MCF 10A (cell line): ENCODE measurements at regions not wholly inside any gene's neighbourhood (a gene's known extent, or its start where the extent isn't known, plus 50 kb on each side); places are given as distances from the start of the nearest gene placed in this dataset.
A peak's percentile ranks its signal among the peaks of the same experiment; 100 is the strongest.

Source experiments
- BruUV-seq: library from RNA; stranded (reverse); fragments of 400-500 nt; replicated peaks from 2 replicates; lab custom pipeline; 2021; lab: Mats Ljungman, UMichigan
- CTCF ChIA-PET: fragments of 300-600 bp; sonication (Branson Sonifier 250); formaldehyde crosslinking; extraction: SDS; loops from one replicate; lab custom pipeline; 2021; ENCODE audit warnings: antibody characterized with exemption, inconsistent platforms; lab: Yijun Ruan, JAX
- POLR2A ChIA-PET: fragments of 300-600, 350-650 bp; sonication (Branson Sonifier 250); formaldehyde crosslinking; extraction: SDS; loops from one replicate; lab custom pipeline; 2020; ENCODE audit warnings: antibody characterized with exemption, inconsistent platforms; lab: Yijun Ruan, JAX
- DNase-seq: peaks from one replicate; pipeline ENCODE4 v3.0.0-alpha.2; 2018; ENCODE audit not compliant: unreplicated experiment
- H3K27ac Mint-ChIP-seq: one replicate; pipeline ENCODE4 v1.8.0; 2022; ENCODE audit warnings: mild to moderate bottlenecking, low read depth, mixed read lengths; ENCODE audit not compliant: unreplicated experiment
- H3K27me3 Mint-ChIP-seq: one replicate; pipeline ENCODE4 v1.8.0; 2022; ENCODE audit warnings: mixed read lengths; ENCODE audit not compliant: insufficient read depth, unreplicated experiment
- H3K36me3 Mint-ChIP-seq: one replicate; pipeline ENCODE4 v1.8.0; 2022; ENCODE audit warnings: mild to moderate bottlenecking, moderate library complexity, mixed read lengths; ENCODE audit not compliant: insufficient read depth, unreplicated experiment
- H3K4me1 Mint-ChIP-seq: one replicate; pipeline ENCODE4 v1.8.0; 2022; ENCODE audit warnings: mixed read lengths; ENCODE audit not compliant: insufficient read depth, unreplicated experiment
- H3K4me3 Mint-ChIP-seq: one replicate; pipeline ENCODE4 v1.8.0; 2022; ENCODE audit warnings: mild to moderate bottlenecking, moderate library complexity, mixed read lengths; ENCODE audit not compliant: unreplicated experiment
- H3K9me3 Mint-ChIP-seq: one replicate; pipeline ENCODE4 v1.8.0; 2022; ENCODE audit warnings: mixed read lengths; ENCODE audit not compliant: unreplicated experiment
- intact Hi-C: fragments of 100-400 bp; cut with micrococcal nuclease; formaldehyde crosslinking; loops from 2 replicates; pipeline ENCODE4 v1.14.1; 2022
- TF ChIP-seq, protein P1 (sequence below): fragments of 200-600 bp; IDR thresholded peaks from one replicate; pipeline ENCODE4 v1.8.0; 2022; ENCODE audit warnings: antibody characterized with exemption, mild to moderate bottlenecking; ENCODE audit not compliant: unreplicated experiment

DNA sequence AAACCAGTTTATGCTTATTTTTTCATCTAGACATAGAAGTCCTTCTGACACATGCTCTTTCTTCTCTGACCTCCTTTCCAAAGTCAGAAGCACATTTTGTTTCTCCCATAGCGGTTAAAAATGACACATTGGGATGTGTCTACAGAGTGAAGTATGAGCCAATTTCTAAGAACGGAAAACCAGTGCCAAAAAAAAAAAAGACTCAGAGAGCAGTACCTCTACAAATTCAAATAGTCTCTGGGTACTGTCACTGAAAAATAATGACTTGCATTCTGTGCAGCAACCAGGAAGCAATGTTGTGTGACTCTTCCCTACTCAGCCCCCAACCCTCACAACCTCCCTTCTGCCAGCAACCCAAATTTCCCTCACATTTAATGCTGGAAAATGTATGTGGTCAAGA is 145.5 kb upstream of the PMFBP1 start:
- H3K27ac Mint-ChIP-seq = peak overlapping the region; percentile 14
- POLR2A ChIA-PET = interaction anchor here (1.3 kb wide), 1 partner anchor 26 kb away, joined by 3 read pairs; no protein-coding TSS in a partner anchor
- CTCF ChIA-PET = interaction anchor here (1.1 kb wide), 1 partner anchor 10 kb away, joined by 4 read pairs; no protein-coding TSS in a partner anchor
- no peaks in the 10 kb centered on the region for H3K36me3 Mint-ChIP-seq
- no peak overlapping the region for H3K4me3 Mint-ChIP-seq
- no peaks in the 10 kb centered on the region for H3K27me3 Mint-ChIP-seq
- peaks cover 17% of the 10 kb centered on the region for H3K9me3 Mint-ChIP-seq
- BruUV-seq = no TSS peak
- no peaks in the 10 kb centered on the region for H3K4me1 Mint-ChIP-seq
- no peak for DNase-seq
- intact Hi-C loops = no loop called here
- TF ChIP-seq, protein P1, sequence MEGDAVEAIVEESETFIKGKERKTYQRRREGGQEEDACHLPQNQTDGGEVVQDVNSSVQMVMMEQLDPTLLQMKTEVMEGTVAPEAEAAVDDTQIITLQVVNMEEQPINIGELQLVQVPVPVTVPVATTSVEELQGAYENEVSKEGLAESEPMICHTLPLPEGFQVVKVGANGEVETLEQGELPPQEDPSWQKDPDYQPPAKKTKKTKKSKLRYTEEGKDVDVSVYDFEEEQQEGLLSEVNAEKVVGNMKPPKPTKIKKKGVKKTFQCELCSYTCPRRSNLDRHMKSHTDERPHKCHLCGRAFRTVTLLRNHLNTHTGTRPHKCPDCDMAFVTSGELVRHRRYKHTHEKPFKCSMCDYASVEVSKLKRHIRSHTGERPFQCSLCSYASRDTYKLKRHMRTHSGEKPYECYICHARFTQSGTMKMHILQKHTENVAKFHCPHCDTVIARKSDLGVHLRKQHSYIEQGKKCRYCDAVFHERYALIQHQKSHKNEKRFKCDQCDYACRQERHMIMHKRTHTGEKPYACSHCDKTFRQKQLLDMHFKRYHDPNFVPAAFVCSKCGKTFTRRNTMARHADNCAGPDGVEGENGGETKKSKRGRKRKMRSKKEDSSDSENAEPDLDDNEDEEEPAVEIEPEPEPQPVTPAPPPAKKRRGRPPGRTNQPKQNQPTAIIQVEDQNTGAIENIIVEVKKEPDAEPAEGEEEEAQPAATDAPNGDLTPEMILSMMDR = no peak

DNA sequence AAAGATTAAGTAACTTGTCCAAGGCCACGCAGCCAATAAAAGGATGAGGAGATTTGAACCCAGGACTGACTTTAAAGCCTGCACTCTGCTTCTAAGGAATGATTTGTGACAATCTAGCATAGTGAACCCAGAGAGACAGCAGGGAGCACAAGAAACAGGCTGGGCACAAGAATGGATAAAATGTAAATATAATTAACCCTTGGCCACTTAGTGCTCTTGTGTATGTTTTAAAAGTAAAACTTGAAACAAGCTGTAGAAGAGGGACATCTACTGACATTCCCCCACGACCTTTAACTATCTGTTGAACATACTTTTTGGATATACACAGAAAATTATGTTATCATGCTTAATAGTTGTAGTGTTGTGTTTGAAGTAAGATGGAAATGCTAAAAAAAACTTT is 141.9 kb upstream of the PMFBP1 start:
- no peak for DNase-seq
- ChIA-PET POLR2A (no interaction called here), CTCF (no interaction called here)
- no peak overlapping the region for H3K4me3 Mint-ChIP-seq
- H3K36me3 Mint-ChIP-seq = no peaks in the 10 kb centered on the region
- BruUV-seq = no TSS peak
- no peaks in the 10 kb centered on the region for H3K27me3 Mint-ChIP-seq
- TF ChIP-seq, protein P1 = no peak
- H3K4me1 Mint-ChIP-seq = no peaks in the 10 kb centered on the region
- no peak overlapping the region for H3K27ac Mint-ChIP-seq
- H3K9me3 Mint-ChIP-seq = peaks cover 1% of the 10 kb centered on the region
- intact Hi-C loops = no loop called here

DNA sequence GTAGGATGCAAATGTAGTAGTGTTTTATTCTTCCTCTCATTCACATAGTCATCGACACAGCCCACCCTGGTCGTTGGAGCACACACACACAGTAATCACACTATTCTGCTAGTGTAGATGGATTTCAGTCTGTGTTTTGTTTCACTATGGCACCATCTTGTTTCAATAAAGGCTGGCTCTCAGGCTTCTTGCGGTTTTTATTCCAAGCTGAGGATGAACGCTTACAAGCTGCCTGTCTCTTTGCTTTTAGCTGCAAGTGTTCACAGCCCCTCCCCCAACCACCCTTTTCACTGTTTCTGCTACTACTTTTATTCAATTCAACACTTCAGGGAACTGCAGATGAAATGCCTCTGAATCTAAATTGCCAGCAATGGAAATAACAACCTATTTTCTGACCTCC is 140.9 kb upstream of the PMFBP1 start:
- DNase-seq = no peak
- Mint-ChIP-seq H3K27ac (no peak overlapping the region), H3K9me3 (no peaks in the 10 kb centered on the region), H3K27me3 (no peaks in the 10 kb centered on the region), H3K36me3 (no peaks in the 10 kb centered on the region), H3K4me1 (no peaks in the 10 kb centered on the region), H3K4me3 (no peak overlapping the region)
- TF ChIP-seq, protein P1 = no peak
- intact Hi-C loops = no loop called here
- BruUV-seq = no TSS peak
- CTCF ChIA-PET = no interaction called here
- POLR2A ChIA-PET = no interaction called here

DNA sequence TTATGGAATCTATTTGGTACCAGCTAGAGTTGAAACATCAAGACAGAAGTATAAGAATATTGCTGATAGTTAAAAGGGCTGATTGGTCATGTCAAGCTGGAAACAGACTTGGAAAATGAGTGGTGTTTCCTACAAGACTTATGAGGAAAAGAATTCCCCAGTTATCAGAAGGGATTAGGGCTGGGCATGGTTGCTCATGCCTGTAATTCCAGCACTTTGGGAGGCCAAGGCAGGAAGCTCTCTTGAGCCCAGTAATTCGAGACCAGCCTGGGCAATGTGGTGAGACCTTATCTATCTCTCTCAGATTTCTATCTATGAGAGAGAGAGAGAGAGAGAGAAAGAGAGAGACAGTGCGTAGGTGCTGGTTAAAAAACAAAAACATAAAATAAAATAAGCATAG is 139.5 kb upstream of the PMFBP1 start:
- intact Hi-C loops = no loop called here
- no TSS peak for BruUV-seq
- Mint-ChIP-seq H3K27me3 (no peaks in the 10 kb centered on the region), H3K4me1 (no peaks in the 10 kb centered on the region), H3K4me3 (no peak overlapping the region), H3K36me3 (no peaks in the 10 kb centered on the region), H3K27ac (no peak overlapping the region), H3K9me3 (no peaks in the 10 kb centered on the region)
- TF ChIP-seq, protein P1 = no peak
- CTCF ChIA-PET = interaction anchor here (0.7 to 1.1 kb wide), 2 partner anchors 10 to 187 kb away, joined by 3 read pairs; no protein-coding TSS in a partner anchor
- DNase-seq = no peak
- POLR2A ChIA-PET = interaction anchor here (0.7 kb wide), 1 partner anchor 21 kb away, joined by 4 read pairs; no protein-coding TSS in a partner anchor
